Lung (tissue), 11 donors: ENCODE measurements at regions not wholly inside any gene's neighbourhood (a gene's known extent, or its start where the extent isn't known, plus 50 kb on each side); places are given as distances from the start of the nearest gene placed in this dataset.

Source experiments
- ATAC-seq: fragments of 200-7000 bp; cut with Tn5 transposase; one replicate; pipeline ENCODE4 v1.9.1; 2020; ENCODE audit warnings: moderate number of reproducible peaks; ENCODE audit not compliant: insufficient read depth, low FRiP score
- DNase-seq, 3 donors: peaks; one replicate each; pipeline ENCODE4 v3.0.0-alpha.2; 2013 to 2017
- H3K27ac ChIP-seq, 2 donors: one replicate each; pipeline ENCODE4 v1.5.1; 2013; ENCODE audit warnings: mild to moderate bottlenecking in 2 of 2, moderate library complexity in 2 of 2, control low read depth in 1 of 2, inconsistent platforms in 1 of 2, low read depth in 1 of 2, low read length in 1 of 2
- H3K27me3 ChIP-seq, 3 donors: one replicate each; pipeline ENCODE4 v1.5.1; 2013; ENCODE audit warnings: low read length in 2 of 3; ENCODE audit not compliant: control insufficient read depth in 3 of 3, insufficient read depth in 3 of 3
- H3K36me3 ChIP-seq, 4 donors: one replicate each; pipeline ENCODE4 v1.5.1; 2013; ENCODE audit warnings: low read length in 4 of 4, mild to moderate bottlenecking in 1 of 4, moderate library complexity in 1 of 4; ENCODE audit not compliant: control insufficient read depth in 4 of 4, insufficient read depth in 4 of 4
- H3K4me1 ChIP-seq, 5 donors: one replicate each; pipeline ENCODE4 v1.5.1; 2013; ENCODE audit warnings: low read length in 5 of 5, mild to moderate bottlenecking in 2 of 5, moderate library complexity in 1 of 5; ENCODE audit not compliant: control insufficient read depth in 5 of 5, insufficient read depth in 5 of 5
- H3K4me3 ChIP-seq: one replicate; pipeline ENCODE4 v1.5.1; 2013; ENCODE audit warnings: mild to moderate bottlenecking, control low read depth, moderate library complexity
- H3K9ac ChIP-seq, 2 donors: one replicate each; pipeline ENCODE4 v1.5.1; 2013; ENCODE audit warnings: low read length in 2 of 2, control low read depth in 1 of 2; ENCODE audit not compliant: insufficient read depth in 1 of 2
- H3K9me3 ChIP-seq, 4 donors: one replicate each; pipeline ENCODE4 v1.5.1; 2013; ENCODE audit warnings: low read length in 3 of 4, mild to moderate bottlenecking in 1 of 4, moderate library complexity in 1 of 4; ENCODE audit not compliant: control insufficient read depth in 4 of 4, insufficient read depth in 3 of 4
- CTCF ChIP-seq: IDR thresholded peaks from 2 replicates; pipeline ENCODE4 v1.5.1; 2012; ENCODE audit warnings: mild to moderate bottlenecking; ENCODE audit errors: control extremely low read depth, extremely low read depth
- WGBS, 2 donors: extraction: QIAGEN DNeasy Blood & Tissue Kit; methylation state at CpG; one replicate each; pipeline ENCODE4 v1.1.7; 2013; 5-methylcytosine and 5-hydroxymethylcytosine counted together
- donor health status: control.
- donor health status: control.
- donor health status: Bipolar disorder and iron deficiency.
- donor health status: healthy.
- donor health status: DM: yes; HTN: yes; CAD: no.

GRCh38 chr2:128809880-128810279, 491.2 kb upstream of the HS6ST1 start:
- no peak overlapping the region for H3K9ac ChIP-seq

GRCh38 chr2:128812183-128812940, 493.7 kb upstream of the HS6ST1 start:
- no peak for TF ChIP-seq CTCF
- Histone ChIP-seq H3K9me3 (peaks cover 0 to 12% (median 0%) of the 10 kb centered on the region in 4 donors), H3K27me3 (no peaks in the 10 kb centered on the region), H3K9ac (no peak overlapping the region), H3K27ac (no peak overlapping the region), H3K36me3 (no peaks in the 10 kb centered on the region), H3K4me1 (peaks cover 0 to 3% (median 0%) of the 10 kb centered on the region in 5 donors), H3K4me3 (no peak overlapping the region)
- ATAC-seq, result no peak
- no peak for DNase-seq
- 85 to 92% methylated on average over 14 of the region's 14 CpGs for WGBS, 2 donors

More at GRCh38 chr2:128809880-128810279, 491.2 kb upstream of the HS6ST1 start:
- no peak for DNase-seq
- ATAC-seq, result no peak
- no peak overlapping the region for H3K4me3 ChIP-seq
- H3K36me3 ChIP-seq, result no peaks in the 10 kb centered on the region
- 30 to 47% methylated on average over 3 of the region's 3 CpGs for WGBS, 2 donors
- no peak overlapping the region for H3K27ac ChIP-seq
- TF ChIP-seq CTCF, result no peak
- no peaks in the 10 kb centered on the region for H3K4me1 ChIP-seq
- peaks cover 0 to 12% (median 0%) of the 10 kb centered on the region in 4 donors for H3K9me3 ChIP-seq
- no peaks in the 10 kb centered on the region for H3K27me3 ChIP-seq

- no peak for DNase-seq
- WGBS, 2 donors, result 68 to 94% methylated on average over 7 of the region's 7 CpGs
- no peak overlapping the region for H3K4me3 ChIP-seq
Measured at GRCh38 chr2:128813352-128814034, 494.8 kb upstream of the HS6ST1 start.

More at GRCh38 chr2:128813352-128814034, 494.8 kb upstream of the HS6ST1 start:
- Histone ChIP-seq H3K9ac (no peak overlapping the region), H3K36me3 (no peaks in the 10 kb centered on the region), H3K9me3 (peaks cover 0 to 11% (median 0%) of the 10 kb centered on the region in 4 donors), H3K27me3 (no peaks in the 10 kb centered on the region), H3K27ac (no peak overlapping the region), H3K4me1 (peaks cover 0 to 4% (median 0%) of the 10 kb centered on the region in 5 donors)
- no peak for TF ChIP-seq CTCF
- no peak for ATAC-seq
